ENCODE measurements at regions not wholly inside any gene's neighbourhood (a gene's known extent, or its start where the extent isn't known, plus 50 kb on each side); places are given as distances from the start of the nearest gene placed in this dataset.

DNA sequence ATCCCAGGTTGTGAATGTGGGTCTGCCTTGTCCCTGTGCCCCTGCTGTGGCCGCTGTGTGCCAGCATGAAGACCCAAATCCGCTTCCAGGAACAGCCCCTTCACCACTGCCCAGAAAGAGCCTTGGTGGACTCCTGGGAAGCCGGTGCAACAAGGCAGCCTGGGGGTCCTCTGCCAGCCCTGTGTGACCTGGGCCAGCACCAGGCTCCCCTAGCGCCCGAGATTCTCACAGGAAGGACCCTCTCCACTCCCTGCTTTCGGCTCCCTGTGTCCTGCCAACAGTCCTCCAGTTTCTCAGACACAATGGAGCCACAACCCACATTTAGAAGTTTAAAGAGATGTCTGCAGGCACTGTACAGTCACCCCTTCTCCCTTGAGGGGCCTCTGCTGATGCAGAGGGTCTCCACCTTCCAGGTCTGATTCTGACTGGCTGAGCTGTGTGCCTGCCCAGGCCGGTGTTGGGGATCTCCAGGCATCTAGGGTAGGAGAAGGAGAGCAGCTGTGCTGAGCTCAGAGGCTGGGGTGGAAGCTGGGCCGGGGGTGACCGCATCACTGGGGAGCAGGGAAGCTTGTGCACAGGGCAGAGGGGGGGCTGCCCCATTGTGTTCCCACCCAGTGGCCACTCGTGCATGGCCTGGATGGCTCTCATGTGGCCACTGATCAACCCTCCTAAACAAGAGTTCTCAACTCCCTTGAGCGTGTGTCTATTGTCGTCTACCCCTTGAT, 174.0 kb downstream of the IRX2 start:
- Histone ChIP-seq H2AFZ (ENCODE audit: low read depth, low read length, severe bottlenecking) (no peak overlapping the region), H3K36me3 (ENCODE audit: low read length) (no peaks in the 10 kb centered on the region), H3F3A (ENCODE audit: insufficient read depth) (no peaks in the 10 kb centered on the region), H3K79me2 (ENCODE audit: insufficient read depth, low read length) (no peaks in the 10 kb centered on the region), H3K27me3 (ENCODE audit: low read length) (no peaks in the 10 kb centered on the region), H3K9me2 (replicated peaks; ENCODE audit: insufficient read depth, low read length) (no peaks in the 10 kb centered on the region), H3K4me3 (ENCODE audit: insufficient read depth, low read length, poor library complexity, severe bottlenecking) (no peak overlapping the region), H3K9ac (ENCODE audit: low read length) (no peak overlapping the region), H3K27ac (ENCODE audit: low read depth, low read length) (no peak overlapping the region), H3K4me2 (ENCODE audit: low read depth, low read length, poor library complexity, severe bottlenecking) (no peak overlapping the region), H3K9me3 (ENCODE audit: insufficient read depth, low read length) (no peaks in the 10 kb centered on the region), H4K20me1 (ENCODE audit: low read depth, low read length) (no peaks in the 10 kb centered on the region; the same call in 1 of the 2 replicates)
- TF ChIP-seq, protein P1, sequence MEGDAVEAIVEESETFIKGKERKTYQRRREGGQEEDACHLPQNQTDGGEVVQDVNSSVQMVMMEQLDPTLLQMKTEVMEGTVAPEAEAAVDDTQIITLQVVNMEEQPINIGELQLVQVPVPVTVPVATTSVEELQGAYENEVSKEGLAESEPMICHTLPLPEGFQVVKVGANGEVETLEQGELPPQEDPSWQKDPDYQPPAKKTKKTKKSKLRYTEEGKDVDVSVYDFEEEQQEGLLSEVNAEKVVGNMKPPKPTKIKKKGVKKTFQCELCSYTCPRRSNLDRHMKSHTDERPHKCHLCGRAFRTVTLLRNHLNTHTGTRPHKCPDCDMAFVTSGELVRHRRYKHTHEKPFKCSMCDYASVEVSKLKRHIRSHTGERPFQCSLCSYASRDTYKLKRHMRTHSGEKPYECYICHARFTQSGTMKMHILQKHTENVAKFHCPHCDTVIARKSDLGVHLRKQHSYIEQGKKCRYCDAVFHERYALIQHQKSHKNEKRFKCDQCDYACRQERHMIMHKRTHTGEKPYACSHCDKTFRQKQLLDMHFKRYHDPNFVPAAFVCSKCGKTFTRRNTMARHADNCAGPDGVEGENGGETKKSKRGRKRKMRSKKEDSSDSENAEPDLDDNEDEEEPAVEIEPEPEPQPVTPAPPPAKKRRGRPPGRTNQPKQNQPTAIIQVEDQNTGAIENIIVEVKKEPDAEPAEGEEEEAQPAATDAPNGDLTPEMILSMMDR (IDR thresholded peaks at IDR 0.05; ENCODE audit: insufficient read depth, low read length, poor library complexity, severe bottlenecking) = no peak
- TF ChIP-seq EZH2phosphoT487 (conservative IDR thresholded peaks at IDR 0.05; ENCODE audit: low read length) = no peak

DNA sequence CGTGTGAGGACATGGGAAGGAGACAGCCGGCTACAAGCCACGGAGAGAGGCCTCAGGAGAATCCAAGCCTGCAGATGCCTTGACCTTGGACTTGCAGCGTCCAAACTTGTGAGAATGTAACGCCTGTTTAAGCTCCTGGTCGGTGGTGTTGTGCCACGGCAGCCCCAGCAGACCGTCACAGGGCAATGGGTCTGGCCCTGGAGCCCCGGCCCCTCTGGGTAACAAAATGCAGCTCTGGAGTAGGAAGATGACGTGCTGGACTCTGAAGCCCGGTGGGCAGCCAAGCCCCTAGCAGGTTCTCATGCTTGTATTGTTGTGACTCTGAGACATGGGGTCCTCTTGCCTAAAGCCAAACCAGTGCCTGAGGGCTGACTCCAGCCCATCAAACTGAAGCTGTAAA, 174.7 kb downstream of the IRX2 start:
- H3K27ac ChIP-seq (ENCODE audit: low read depth, low read length) = no peak overlapping the region
- no peak overlapping the region for H3K4me3 ChIP-seq (ENCODE audit: insufficient read depth, low read length, poor library complexity, severe bottlenecking)
- H2AFZ ChIP-seq (ENCODE audit: low read depth, low read length, severe bottlenecking) = no peak overlapping the region
- H3K36me3 ChIP-seq (ENCODE audit: low read length) = no peaks in the 10 kb centered on the region
- no peaks in the 10 kb centered on the region for H3K9me2 ChIP-seq (replicated peaks; ENCODE audit: insufficient read depth, low read length)
- H4K20me1 ChIP-seq (ENCODE audit: low read depth, low read length) = no peaks in the 10 kb centered on the region; the same call in 1 of the 2 replicates
- no peaks in the 10 kb centered on the region for H3K9me3 ChIP-seq (ENCODE audit: insufficient read depth, low read length)
- no peak overlapping the region for H3K4me2 ChIP-seq (ENCODE audit: low read depth, low read length, poor library complexity, severe bottlenecking)
- H3K27me3 ChIP-seq (ENCODE audit: low read length) = no peaks in the 10 kb centered on the region
- no peaks in the 10 kb centered on the region for H3F3A ChIP-seq (ENCODE audit: insufficient read depth)
- TF ChIP-seq, protein P1 (IDR thresholded peaks at IDR 0.05; ENCODE audit: insufficient read depth, low read length, poor library complexity, severe bottlenecking) = no peak
- TF ChIP-seq EZH2phosphoT487 (conservative IDR thresholded peaks at IDR 0.05; ENCODE audit: low read length) = no peak
- no peak overlapping the region for H3K9ac ChIP-seq (ENCODE audit: low read length)
- H3K79me2 ChIP-seq (ENCODE audit: insufficient read depth, low read length) = no peaks in the 10 kb centered on the region

DNA sequence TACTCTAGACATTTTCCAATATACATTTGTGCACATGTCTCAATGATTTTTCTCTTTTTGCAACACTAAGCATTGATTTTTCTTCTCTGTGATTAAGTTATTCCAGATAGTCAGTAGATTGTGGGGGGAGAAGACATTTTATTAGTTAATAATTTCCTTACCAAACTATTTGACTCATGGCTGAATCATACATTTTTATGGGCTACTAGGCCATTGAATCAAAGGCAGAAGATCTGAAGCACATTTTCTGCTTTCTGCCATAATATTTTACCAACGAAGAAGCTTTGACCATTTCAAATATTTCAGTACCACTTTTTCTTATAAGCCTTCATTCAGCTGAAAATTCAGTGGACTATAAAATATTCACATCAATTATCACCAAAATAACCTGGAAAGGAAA, 175.6 kb downstream of the IRX2 start:
- Histone ChIP-seq H3K4me3 (ENCODE audit: insufficient read depth, low read length, poor library complexity, severe bottlenecking) (no peak overlapping the region), H3K9ac (ENCODE audit: low read length) (no peak overlapping the region), H3F3A (ENCODE audit: insufficient read depth) (no peaks in the 10 kb centered on the region), H3K27me3 (ENCODE audit: low read length) (no peaks in the 10 kb centered on the region), H3K9me2 (replicated peaks; ENCODE audit: insufficient read depth, low read length) (no peaks in the 10 kb centered on the region), H3K79me2 (ENCODE audit: insufficient read depth, low read length) (no peaks in the 10 kb centered on the region), H3K36me3 (ENCODE audit: low read length) (no peaks in the 10 kb centered on the region), H3K9me3 (ENCODE audit: insufficient read depth, low read length) (no peaks in the 10 kb centered on the region), H4K20me1 (ENCODE audit: low read depth, low read length) (no peaks in the 10 kb centered on the region; the same call in 1 of the 2 replicates), H3K4me2 (ENCODE audit: low read depth, low read length, poor library complexity, severe bottlenecking) (no peak overlapping the region), H3K27ac (ENCODE audit: low read depth, low read length) (no peak overlapping the region), H2AFZ (ENCODE audit: low read depth, low read length, severe bottlenecking) (no peak overlapping the region)
- TF ChIP-seq, protein P1 (IDR thresholded peaks at IDR 0.05; ENCODE audit: insufficient read depth, low read length, poor library complexity, severe bottlenecking) = no peak
- TF ChIP-seq EZH2phosphoT487 (conservative IDR thresholded peaks at IDR 0.05; ENCODE audit: low read length) = no peak
